ENCODE measurements at regions not wholly inside any gene's neighbourhood (a gene's known extent, or its start where the extent isn't known, plus 50 kb on each side); places are given as distances from the start of the nearest gene placed in this dataset.
"Not testable (repeated sequence)": the region's sequence is repeated elsewhere in the genome, so short reads cannot be mapped to it uniquely, and the experiment has no call there.

DNA sequence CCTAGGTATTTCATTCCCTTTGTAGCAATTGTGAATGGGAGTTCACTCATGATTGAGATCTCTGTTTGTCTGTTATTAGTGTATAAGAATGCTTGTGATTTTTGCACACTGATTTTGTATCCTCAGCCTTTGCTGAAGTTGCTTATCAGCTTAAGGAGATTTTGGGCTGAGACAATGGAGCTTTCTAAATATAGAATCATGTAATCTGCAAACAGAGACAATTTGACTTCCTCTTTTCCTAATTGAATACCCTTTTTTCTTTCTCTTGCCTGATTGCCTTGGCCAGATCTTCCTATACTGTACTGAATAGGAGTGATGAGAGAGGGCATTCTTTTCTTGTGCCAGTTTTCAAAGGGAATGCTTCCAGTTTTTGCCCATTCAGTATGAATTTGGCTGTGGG lies 398.1 kb downstream of the SRGAP2C start:
- not testable (repeated sequence) for DNase-seq

DNA sequence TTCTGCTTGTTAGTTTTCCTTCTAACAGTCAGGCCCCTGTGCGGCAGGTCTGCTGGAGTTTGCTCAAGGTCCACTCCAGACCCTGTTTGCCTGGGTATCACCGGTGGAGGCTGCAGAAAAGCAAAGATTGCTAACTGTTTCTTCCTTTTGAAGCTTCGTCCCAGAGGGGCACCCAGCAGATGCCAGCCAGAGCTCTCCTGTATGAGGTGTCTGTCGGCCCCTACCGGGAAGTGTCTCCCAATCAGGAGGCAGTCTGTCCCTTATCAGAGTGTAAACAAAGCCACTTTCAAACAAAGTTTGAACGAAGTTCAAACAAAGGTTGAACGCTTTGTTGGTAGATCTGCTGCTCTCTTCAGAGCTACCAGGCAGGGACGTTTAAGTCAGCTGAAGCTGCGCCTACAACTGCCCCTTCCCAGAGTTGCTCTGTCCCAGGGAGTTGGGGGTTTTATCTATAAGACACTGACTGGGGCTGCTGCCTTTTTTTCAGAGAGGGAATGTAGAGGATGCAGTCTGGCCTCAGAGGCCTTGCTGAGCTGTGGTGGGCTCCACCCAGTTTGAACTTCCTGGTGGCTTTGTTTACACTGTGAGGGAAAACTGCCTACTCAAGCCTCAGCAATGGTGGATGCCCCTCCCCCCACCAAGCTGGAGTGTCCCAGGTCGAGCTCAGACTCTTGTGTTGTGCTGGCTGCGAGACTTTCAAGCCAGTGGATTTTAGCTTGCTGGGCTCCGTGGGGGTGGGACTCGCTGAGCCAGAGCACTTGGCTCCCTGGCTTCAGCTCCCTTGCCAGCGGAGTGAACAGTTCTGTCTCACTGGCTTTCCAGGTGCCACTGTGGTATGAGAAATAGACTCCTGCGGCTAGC lies 401.8 kb downstream of the SRGAP2C start:
- DNase-seq = peak; percentile 5

DNA sequence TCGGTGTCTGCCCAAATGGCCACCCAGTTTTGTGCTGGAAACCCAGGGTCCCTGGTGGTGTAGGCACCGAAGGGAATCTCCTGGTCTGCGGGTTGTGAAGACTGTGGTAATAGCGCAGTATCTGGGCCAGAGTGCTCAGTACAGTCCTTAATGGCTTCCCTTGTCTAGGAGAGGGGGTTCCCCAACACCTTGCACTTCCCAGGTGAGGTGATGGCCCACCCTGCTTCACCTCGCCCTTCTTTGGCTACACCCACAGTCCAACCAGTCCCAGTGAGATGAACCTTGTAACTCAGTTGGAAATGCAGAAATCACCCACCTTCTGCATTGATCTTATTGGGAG lies 402.4 kb downstream of the SRGAP2C start:
- no peak for DNase-seq

DNA sequence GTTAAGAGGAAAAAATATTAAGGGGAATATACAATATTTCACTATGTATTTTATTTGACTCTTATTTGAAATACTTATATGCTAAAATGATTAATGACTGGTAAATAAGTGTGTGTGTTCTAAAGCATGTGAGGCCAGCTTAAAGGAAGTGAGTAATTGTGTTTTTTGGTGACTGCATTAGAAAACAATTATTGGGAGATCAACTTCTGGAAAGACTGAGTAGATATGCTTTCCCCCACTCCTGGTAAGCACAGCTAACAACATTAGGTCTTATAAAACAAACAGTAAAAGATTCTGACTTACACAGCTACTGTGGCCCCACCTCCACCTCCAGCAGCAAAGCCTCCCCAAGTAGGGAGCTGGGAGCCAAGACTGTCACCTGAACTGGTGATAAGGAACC lies 403.0 kb downstream of the SRGAP2C start:
- DNase-seq = peak; percentile 88

DNA sequence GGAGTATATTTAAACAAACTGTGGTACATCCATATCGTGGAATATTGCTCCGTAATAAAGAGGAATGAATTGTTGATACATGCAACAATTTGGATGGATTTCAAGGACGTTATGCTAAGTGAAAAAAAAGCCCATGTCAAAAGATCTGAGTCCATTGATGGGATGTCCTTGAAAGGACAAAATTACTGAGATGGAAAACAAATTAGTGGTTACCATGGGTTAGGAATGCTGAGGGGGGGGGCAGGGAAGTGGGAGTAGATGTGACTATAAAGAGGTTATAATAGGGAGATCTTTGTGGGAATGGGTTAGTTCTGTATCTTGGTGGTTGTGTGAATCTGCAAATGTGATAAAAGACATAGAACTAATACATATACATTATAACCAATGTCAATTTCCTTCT lies 409.3 kb downstream of the SRGAP2C start:
- no peak for DNase-seq

DNA sequence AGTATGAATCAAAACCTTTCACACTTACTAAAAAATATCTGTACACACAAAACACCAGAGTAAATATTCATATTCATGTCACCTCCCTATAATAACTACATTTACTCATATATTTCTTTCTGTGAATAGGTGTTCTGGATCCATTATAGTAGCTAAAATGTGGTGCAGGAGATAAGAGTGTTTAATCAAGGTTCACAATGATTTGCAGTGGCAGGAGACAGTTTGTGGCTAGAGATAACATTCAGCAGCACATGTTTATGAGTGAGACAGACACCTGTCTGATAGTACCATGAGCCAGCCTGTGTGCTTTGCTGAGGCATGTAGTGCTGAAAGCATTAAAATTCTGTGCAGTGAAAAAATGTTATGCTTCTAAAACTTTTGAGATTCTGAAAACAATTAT lies 410.3 kb downstream of the SRGAP2C start:
- no peak for DNase-seq

DNA sequence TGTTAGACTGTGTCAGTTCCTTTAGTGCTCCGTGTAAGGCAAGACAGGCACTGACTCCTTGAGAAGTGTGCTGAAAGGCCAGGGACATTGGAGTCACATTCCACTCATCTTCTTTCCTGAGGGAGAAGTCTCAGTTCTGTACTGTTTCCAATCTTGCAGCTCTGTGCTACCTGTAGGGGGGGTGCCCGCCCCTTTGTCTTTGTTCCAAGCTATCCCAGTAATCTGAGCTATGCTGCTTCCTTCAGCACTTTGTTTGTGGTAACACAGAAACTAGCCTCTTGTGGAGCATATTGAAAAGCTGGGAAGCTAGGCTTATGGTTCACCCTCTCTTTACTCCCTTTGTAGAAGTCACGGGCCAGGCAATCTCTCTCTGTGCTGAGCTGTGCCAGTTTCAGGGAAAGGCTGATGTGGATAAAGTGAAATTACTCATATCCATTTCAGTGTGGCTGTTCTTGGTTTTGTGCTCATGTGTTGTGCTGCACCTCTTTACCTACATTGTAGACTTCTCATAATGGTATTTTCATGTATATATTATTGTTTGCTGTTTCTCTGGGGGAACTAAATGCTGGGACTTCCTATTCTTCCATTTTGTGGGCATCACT lies 420.2 kb downstream of the SRGAP2C start:
- not testable (repeated sequence) for DNase-seq

DNA sequence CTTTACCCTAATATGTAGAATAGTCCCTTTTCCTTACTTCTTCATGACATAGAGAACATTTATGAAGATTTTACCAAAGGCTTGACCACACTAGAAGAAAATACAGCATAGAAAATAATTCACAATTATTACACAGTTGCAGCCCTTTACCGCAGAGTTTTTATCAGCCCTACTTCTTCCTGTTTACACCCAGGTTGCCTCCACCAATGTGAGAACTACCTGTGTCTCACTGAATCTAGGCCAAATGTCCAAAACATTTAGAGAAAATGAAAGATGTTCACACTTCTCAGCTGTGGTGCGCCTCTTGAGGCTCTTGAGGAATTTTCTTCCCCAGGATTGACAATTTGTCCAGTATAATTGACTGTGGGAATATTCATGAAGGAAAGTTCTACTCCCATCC lies 422.7 kb downstream of the SRGAP2C start:
- DNase-seq = not testable (repeated sequence)

Measured in HCEC 1CT (cell line).